ENCODE measurements at regions not wholly inside any gene's neighbourhood (a gene's known extent, or its start where the extent isn't known, plus 50 kb on each side); places are given as distances from the start of the nearest gene placed in this dataset.

GRCh38 chr10:78742730-78743615, 325.8 kb upstream of the ZMIZ1 start:
- no peak for DNase-seq (ENCODE audit: low read depth in 1 of 2, low spot score in 1 of 2)

GRCh38 chr10:78744056-78744455, 324.7 kb upstream of the ZMIZ1 start:
- DNase-seq (ENCODE audit: low read depth in 1 of 2, low spot score in 1 of 2), result no peak

DNA sequence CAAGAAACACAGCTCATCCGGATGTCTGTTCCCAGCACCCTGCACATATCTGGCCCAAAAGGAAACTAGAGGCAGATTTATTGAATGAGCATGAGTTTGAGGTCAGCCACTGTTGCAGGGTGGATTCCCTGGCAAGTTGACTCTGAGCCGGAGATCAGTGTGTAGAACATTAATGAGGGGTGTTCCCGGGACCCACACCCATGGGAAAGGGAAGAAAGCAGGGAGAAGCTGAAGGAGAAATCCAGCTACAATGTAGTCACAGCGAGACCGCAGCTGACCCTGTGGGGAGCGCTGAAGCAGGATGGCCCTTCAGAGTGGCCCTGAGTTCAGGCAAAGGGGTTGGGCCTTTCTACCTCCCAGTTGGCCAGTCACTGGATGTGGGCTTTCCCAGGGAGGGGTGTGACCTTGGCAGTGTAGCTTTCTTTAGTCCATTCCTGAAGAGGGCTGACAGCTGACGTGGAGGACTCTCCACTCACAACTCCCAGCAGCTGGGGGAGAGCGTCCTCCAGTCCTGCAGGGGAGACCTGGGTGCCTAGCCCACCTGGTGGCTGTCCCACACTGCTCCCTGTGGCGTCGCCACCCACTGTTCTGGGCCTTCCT, 324.2 kb upstream of the ZMIZ1 start:
- no peak for DNase-seq (ENCODE audit: low read depth in 1 of 2, low spot score in 1 of 2)

- DNase-seq (ENCODE audit: low read depth in 1 of 2, low spot score in 1 of 2), result no peak
Measured at GRCh38 chr10:78745441-78745840, 323.3 kb upstream of the ZMIZ1 start.

DNA sequence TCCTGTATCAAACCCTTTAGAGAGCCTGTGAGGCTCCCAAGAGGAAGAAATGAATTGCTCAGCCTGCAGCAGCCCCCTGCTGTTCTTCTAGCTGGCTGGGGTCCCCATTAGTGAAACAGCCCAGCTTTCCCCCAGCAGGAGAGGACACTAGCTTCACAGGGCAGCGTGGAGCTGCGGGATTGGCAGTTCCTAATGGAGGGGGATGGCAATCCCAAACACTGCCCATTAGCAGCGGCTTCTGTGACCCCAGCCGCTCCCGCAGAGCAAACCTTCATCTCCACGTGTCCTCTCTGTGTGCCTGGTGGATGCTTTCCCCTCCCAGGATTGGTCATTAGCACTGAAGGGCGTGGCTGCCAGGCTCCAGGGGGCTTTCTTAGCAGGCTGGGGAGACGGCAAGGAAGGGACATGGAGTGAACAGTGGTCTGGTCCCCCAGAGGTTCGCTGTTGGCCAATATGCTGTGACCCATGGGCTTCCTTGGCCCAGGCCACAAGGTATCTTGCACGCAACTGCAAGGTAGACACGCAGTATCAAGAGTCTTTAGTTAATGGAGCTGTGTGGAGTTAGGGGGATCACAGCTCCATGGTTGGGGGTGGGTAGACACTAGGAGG, 322.5 kb upstream of the ZMIZ1 start:
- DNase-seq (ENCODE audit: low read depth in 1 of 2, low spot score in 1 of 2), result no peak

- DNase-seq (ENCODE audit: low read depth in 1 of 2, low spot score in 1 of 2), result no peak
Measured at GRCh38 chr10:78747401-78748234, 321.1 kb upstream of the ZMIZ1 start.

- DNase-seq (ENCODE audit: low read depth in 1 of 2, low spot score in 1 of 2), result no peak
Measured at GRCh38 chr10:78748235-78748533, 320.6 kb upstream of the ZMIZ1 start.

DNA sequence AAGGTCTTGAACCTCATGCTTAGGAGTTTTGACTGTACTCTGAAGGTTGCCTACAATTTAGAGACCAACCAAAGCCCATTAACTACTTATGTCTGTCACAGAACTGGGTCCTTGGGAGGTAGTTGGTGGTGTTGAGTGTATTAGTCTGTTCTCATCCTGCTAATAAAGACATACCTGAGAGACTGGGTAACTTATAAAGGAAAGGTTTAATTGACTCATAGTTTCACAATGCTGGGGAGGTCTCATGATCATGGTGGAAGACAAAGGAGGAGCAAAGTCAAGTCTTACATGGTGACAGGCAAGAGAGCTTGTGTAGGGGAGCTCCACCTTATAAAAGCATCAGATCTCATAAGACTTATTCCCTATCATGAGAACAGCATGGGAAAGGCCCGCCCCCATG, 319.6 kb upstream of the ZMIZ1 start:
- DNase-seq (ENCODE audit: low read depth in 1 of 2, low spot score in 1 of 2), result no peak

DNA sequence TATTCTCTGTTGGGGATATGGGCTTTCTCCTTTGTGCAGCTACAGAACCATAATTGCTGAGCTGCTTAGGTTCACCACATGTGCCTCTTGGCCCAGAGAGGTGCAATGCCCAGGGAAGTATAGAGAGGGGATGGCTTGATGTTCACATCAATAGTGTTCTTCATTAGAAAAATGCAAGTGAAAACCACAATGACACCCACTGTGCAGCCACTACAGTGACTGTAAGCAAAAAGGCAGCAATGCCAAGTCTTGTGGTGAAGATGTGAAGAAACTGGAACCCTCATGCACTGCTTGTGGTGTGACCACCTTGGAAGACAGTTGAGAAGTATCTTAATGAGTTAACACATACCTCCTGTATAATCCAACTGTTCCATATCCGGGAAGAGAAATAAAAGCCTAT, 318.9 kb upstream of the ZMIZ1 start:
- no peak for DNase-seq (ENCODE audit: low read depth in 1 of 2, low spot score in 1 of 2)

GRCh38 chr10:78750418-78750817, 318.3 kb upstream of the ZMIZ1 start:
- no peak for DNase-seq (ENCODE audit: low read depth in 1 of 2, low spot score in 1 of 2)

DNA sequence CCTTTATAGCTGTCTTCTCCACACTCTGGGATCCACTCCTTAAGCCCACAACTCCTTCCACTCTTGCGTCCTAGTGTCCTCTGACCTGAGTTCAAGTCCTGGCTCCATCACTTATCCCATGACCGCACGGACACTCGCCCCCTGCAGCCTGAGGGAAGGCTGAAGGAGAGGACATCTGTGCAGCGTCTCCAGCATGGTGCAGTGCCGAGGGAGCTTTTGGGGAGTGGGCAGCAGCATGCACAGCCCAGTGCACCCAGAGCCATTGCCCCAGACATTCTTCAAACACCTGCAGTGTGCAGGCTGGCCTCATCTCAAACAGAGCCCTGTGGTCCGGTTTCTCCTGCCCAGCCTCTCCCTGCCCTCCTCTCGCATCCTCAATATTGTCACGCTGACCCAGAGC, 317.1 kb upstream of the ZMIZ1 start:
- no peak for DNase-seq (ENCODE audit: low read depth in 1 of 2, low spot score in 1 of 2)

DNA sequence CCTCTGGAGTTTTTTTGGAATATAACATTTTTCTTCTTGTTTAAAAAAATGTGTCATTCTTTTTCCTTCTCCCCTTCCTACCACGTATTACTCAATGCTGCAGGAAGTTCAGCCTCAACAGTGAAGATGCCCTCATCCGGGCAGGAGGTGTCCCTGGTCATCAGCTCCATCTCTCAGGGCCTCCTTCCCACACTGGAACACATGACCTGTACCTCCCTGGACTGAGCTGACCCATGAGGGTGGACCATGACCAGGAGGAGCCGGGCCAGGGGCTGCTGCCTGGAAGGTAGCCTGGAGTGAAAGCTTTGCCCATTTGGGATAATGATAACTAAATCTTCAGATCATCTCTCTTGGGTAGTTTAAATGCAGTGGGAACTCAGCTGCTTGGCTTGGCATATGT, 316.5 kb upstream of the ZMIZ1 start:
- DNase-seq (ENCODE audit: low read depth in 1 of 2, low spot score in 1 of 2), result no peak

DNA sequence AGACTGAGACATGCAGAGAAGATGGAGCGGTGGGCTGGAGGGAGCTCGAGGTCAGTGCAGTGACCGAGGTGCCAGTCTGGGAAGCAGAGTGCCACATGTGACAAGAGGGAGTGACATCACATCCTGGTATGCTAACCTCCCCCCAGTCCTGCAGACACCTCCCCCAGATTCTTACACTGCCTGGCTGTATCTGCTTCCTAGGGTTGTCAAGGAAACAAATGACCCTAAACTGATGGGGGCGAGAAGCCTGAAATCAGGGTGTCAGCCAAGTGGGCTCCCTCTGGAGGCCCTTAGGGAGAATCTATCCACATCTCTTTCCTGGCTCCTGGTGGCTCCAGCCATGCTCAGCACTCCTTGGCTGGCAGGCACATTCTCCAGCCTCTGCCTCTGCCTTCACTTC, 316.1 kb upstream of the ZMIZ1 start:
- DNase-seq (ENCODE audit: low read depth in 1 of 2, low spot score in 1 of 2), result no peak

DNA sequence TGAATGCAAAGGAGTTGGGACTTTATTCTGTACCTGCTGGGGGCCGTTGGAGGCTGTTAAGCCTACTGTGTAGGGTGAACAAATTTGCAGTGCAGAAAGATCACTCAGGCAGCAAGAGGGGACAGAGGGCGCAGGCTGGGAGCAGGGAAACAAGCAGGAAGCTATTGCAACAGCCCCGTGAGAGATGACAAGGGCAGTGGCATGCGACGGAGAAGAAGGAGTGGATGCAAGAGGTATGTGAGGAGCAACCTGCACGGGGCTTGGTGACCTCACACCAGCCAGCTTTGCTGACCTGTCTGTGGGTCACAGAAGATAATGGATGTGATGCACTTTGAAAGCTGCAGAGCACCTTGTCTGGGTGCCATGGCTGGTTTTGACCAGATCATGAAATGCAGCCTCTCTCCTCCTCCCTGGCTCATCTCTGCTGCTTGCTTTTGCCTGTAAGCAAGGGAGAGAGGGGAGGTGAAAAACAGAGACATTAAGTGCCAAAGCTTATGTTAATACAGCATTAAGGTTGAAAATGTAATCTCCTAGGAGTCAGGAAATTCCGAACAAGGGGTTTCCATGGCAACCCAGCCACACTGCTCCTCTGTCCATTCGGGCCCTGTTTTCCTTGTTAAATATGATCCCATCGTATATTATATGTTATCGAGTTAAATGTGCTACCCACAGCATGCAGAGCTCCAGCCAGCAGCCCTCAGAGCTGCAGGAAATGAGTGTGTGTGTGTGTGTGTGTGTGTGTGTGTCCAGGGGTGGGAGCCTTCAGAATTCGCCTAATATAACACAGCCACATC, 314.3 kb upstream of the ZMIZ1 start:
- no peak for DNase-seq (ENCODE audit: low read depth in 1 of 2, low spot score in 1 of 2)

GRCh38 chr10:78755063-78755701, 313.6 kb upstream of the ZMIZ1 start:
- DNase-seq (ENCODE audit: low read depth in 1 of 2, low spot score in 1 of 2), result no peak

DNA sequence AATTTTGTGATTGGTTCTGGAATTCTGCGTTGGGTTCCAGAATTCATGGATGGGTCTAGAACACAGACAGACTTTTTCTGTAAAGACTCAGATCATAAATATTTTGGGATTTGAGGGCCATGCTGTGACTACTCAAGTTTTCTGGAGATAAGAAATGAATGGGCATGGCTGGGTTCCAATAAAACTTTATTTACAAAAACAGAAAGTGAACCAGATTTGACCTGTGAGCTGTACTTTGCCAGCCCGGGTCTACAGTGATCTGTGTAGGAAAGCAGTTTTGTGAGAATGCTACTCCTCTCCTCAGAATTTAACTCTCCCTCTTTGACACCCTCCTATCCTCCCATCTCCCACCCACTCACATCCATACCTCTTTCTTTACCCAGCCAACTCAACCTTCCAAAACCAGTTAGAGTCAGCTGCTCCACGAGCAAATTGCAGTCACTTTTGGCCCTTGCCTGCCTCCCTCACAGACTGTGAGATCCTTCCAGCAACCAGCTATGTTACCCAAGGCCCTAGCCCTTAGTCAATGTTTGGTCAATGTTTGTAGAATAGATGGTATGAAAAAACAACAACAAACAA, 312.8 kb upstream of the ZMIZ1 start:
- DNase-seq (ENCODE audit: low read depth in 1 of 2, low spot score in 1 of 2), result no peak

DNA sequence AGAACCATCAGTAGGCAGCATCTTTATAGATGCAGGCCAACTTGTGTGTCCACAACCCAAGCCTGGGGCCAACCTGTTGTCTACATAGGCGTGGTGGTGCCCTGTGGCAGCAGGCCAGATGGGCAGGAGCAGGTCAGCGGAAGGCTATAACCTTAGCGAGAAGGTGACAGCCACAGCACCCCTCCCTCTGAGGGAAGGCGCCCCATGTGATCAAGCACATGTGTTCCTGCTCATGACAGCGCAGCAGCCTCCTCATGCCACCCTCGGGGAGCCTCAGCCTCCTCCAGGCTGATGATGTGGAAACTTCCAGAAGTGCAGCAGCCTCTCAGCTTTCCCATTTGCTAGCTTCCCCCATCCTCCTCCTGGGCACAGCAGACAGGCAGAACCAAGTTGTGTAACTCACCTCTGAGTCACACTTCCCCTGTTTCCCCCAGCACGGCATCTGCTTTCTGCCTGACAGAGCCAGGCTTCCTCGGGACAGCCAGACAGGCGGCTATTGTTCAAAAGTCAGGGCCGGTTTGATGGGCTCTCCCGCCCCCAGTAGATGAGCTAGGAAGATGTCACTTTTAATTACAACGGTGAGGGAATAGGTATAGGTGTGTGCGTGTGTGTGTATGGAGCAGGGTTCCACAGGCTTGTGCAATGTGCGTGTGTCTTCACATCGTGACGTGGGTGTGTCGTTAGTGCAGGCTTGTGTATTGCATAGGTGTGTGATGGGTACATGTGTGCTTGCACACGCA, 312.0 kb upstream of the ZMIZ1 start:
- no peak for DNase-seq (ENCODE audit: low read depth in 1 of 2, low spot score in 1 of 2)

GRCh38 chr10:78757344-78757925, 311.3 kb upstream of the ZMIZ1 start:
- no peak for DNase-seq (ENCODE audit: low read depth in 1 of 2, low spot score in 1 of 2)

GRCh38 chr10:78758176-78758575, 310.6 kb upstream of the ZMIZ1 start:
- no peak for DNase-seq (ENCODE audit: low read depth in 1 of 2, low spot score in 1 of 2)

Measured in activated T-helper 1 cell treated with anti-CD3 and anti-CD28 coated beads, Interleukin-2, amount 50 U/mL, for 16 hours (primary cell).